GM12875 (cell line): ENCODE measurements at regions not wholly inside any gene's neighbourhood (a gene's known extent, or its start where the extent isn't known, plus 50 kb on each side); places are given as distances from the start of the nearest gene placed in this dataset.

Experiments used
- H3K4me3 ChIP-seq: one replicate; pipeline ENCODE4 v1.5.1; 2011; ENCODE audit warnings: low read depth, low read length, control low read depth
- CTCF ChIP-seq: IDR thresholded peaks from 2 replicates; pipeline ENCODE4 v1.5.1; 2011; ENCODE audit warnings: low read depth, mild to moderate bottlenecking, control low read depth, inconsistent platforms, low read length, moderate library complexity, borderline replicate concordance; ENCODE audit not compliant: insufficient read depth

GRCh38 chr17:68190495-68190894, 57.3 kb upstream of the AMZ2 start:
- TF ChIP-seq CTCF: no peak
- H3K4me3 ChIP-seq: no peak overlapping the region

- H3K4me3 ChIP-seq: no peak overlapping the region
- no peak for TF ChIP-seq CTCF
Observed at GRCh38 chr17:68195667-68196393, 52.0 kb upstream of the AMZ2 start.

- TF ChIP-seq CTCF: no peak
- H3K4me3 ChIP-seq: peak overlapping the region; percentile 34
Observed at GRCh38 chr17:68196394-68197090, 51.3 kb upstream of the AMZ2 start.

- no peak for TF ChIP-seq CTCF
- H3K4me3 ChIP-seq: peak overlapping the region; percentile 34
Observed at GRCh38 chr17:68197091-68197996, 50.5 kb upstream of the AMZ2 start.

GRCh38 chr17:68197997-68198930, 49.6 kb upstream of the AMZ2 start:
- no peak overlapping the region for H3K4me3 ChIP-seq

More at GRCh38 chr17:68197997-68198930, 49.6 kb upstream of the AMZ2 start:
- no peak for TF ChIP-seq CTCF
